Loucy (cell line): ENCODE measurements at regions not wholly inside any gene's neighbourhood (a gene's known extent, or its start where the extent isn't known, plus 50 kb on each side); places are given as distances from the start of the nearest gene placed in this dataset.

Experiments used
- H2AFZ ChIP-seq: fragments of 200-600 bp; sonication (generic); 2 replicates; pipeline ENCODE4 v1.6.0; 2016; ENCODE audit warnings: antibody characterized with exemption, mild to moderate bottlenecking, low read length, moderate library complexity
- H3F3A ChIP-seq: fragments of 200-600 bp; 2 replicates; pipeline ENCODE4 v1.6.0; 2016; ENCODE audit warnings: antibody characterized with exemption, low read depth, mild to moderate bottlenecking
- H3K27me3 ChIP-seq: fragments of 200-600 bp; sonication (generic); 2 replicates; pipeline ENCODE4 v1.6.1; 2014; ENCODE audit warnings: low read length, mild to moderate bottlenecking; ENCODE audit not compliant: insufficient read depth, poor library complexity, severe bottlenecking
- H3K36me3 ChIP-seq: fragments of 200-600 bp; sonication (generic); 2 replicates; pipeline ENCODE4 v1.6.1; 2016; ENCODE audit warnings: low read length; ENCODE audit not compliant: insufficient read depth
- H3K4me1 ChIP-seq: fragments of 200-600 bp; sonication (generic); 2 replicates; pipeline ENCODE4 v1.5.1; 2014; ENCODE audit warnings: low read length, mild to moderate bottlenecking; ENCODE audit not compliant: insufficient read depth, poor library complexity, severe bottlenecking
- H3K4me2 ChIP-seq: fragments of 200-600 bp; sonication (generic); 2 replicates; pipeline ENCODE4 v1.6.0; 2014; ENCODE audit warnings: antibody characterized with exemption, low read length, low read depth, mild to moderate bottlenecking; ENCODE audit not compliant: poor library complexity, severe bottlenecking
- H3K4me3 ChIP-seq: fragments of 200-600 bp; sonication (generic); 2 replicates; pipeline ENCODE4 v1.5.1; 2014; ENCODE audit warnings: low read length, mild to moderate bottlenecking, mixed read lengths; ENCODE audit not compliant: poor library complexity, severe bottlenecking
- H3K79me2 ChIP-seq: fragments of 200-600 bp; sonication (generic); 2 replicates; pipeline ENCODE4 v1.6.1; 2014; ENCODE audit warnings: low read length; ENCODE audit not compliant: insufficient read depth
- H3K9ac ChIP-seq: fragments of 200-600 bp; sonication (generic); 2 replicates; pipeline ENCODE4 v1.6.0; 2014; ENCODE audit warnings: mild to moderate bottlenecking, low read depth, low read length, moderate library complexity; ENCODE audit not compliant: poor library complexity, severe bottlenecking
- H3K9me2 ChIP-seq: fragments of 200-600 bp; sonication (generic); replicated peaks from 2 replicates; pipeline ENCODE4 v1.6.1; 2016; ENCODE audit warnings: low read depth, low read length, mixed read lengths
- H3K9me3 ChIP-seq: fragments of 200-600 bp; sonication (generic); 2 replicates; pipeline ENCODE4 v1.6.1; 2014; ENCODE audit warnings: mild to moderate bottlenecking, antibody characterized with exemption, low read length, low read depth; ENCODE audit not compliant: insufficient read depth
- H4K20me1 ChIP-seq: fragments of 200-600 bp; sonication (generic); 2 replicates; pipeline ENCODE4 v1.6.0; 2014; ENCODE audit warnings: antibody characterized with exemption, low read length, mild to moderate bottlenecking; ENCODE audit not compliant: insufficient read depth, poor library complexity, severe bottlenecking
- CTCF ChIP-seq: fragments of 200-600 bp; sonication (generic); conservative IDR thresholded peaks from 2 replicates; pipeline ENCODE4 v1.5.1; 2014; ENCODE audit warnings: mild to moderate bottlenecking, antibody characterized with exemption, low read length
- EZH2phosphoT487 ChIP-seq: fragments of 200-600 bp; IDR thresholded peaks from 2 replicates; pipeline ENCODE4 v1.6.1; 2018; ENCODE audit warnings: antibody characterized with exemption, mild to moderate bottlenecking, moderate library complexity, borderline replicate concordance

GRCh38 chr2:147211484-147211883, 633.3 kb upstream of the ACVR2A start:
- Histone ChIP-seq H3K36me3 (no peaks in the 10 kb centered on the region), H3F3A (no peaks in the 10 kb centered on the region), H3K4me3 (no peak overlapping the region), H3K4me2 (no peak overlapping the region), H4K20me1 (no peaks in the 10 kb centered on the region), H3K9ac (no peak overlapping the region), H3K9me2 (no peaks in the 10 kb centered on the region), H2AFZ (no peak overlapping the region), H3K4me1 (no peaks in the 10 kb centered on the region), H3K27me3 (no peaks in the 10 kb centered on the region), H3K9me3 (no peaks in the 10 kb centered on the region), H3K79me2 (no peaks in the 10 kb centered on the region)
- TF ChIP-seq CTCF, result no peak
- TF ChIP-seq EZH2phosphoT487, result no peak

GRCh38 chr2:147204102-147204501, 640.7 kb upstream of the ACVR2A start:
- H2AFZ ChIP-seq, result no peak overlapping the region
- H3K9me2 ChIP-seq, result no peaks in the 10 kb centered on the region
- H3K4me2 ChIP-seq, result no peak overlapping the region
- no peaks in the 10 kb centered on the region for H3K4me1 ChIP-seq
- no peaks in the 10 kb centered on the region for H3K36me3 ChIP-seq
- no peaks in the 10 kb centered on the region for H3F3A ChIP-seq
- no peak overlapping the region for H3K9ac ChIP-seq
- H3K9me3 ChIP-seq, result 0 out of 2 replicates have a peak, but pooled peaks cover 3% of the 10 kb centered on the region
- no peak overlapping the region for H3K4me3 ChIP-seq
- no peaks in the 10 kb centered on the region for H3K27me3 ChIP-seq
- no peaks in the 10 kb centered on the region for H4K20me1 ChIP-seq
- no peak for TF ChIP-seq EZH2phosphoT487
- TF ChIP-seq CTCF, result no peak
- H3K79me2 ChIP-seq, result no peaks in the 10 kb centered on the region

GRCh38 chr2:147198651-147199171, 646.1 kb upstream of the ACVR2A start:
- Histone ChIP-seq H2AFZ (no peak overlapping the region), H3K79me2 (no peaks in the 10 kb centered on the region), H3F3A (no peaks in the 10 kb centered on the region), H3K4me1 (no peaks in the 10 kb centered on the region), H3K9me3 (no peaks in the 10 kb centered on the region), H3K27me3 (no peaks in the 10 kb centered on the region), H4K20me1 (no peaks in the 10 kb centered on the region), H3K4me3 (no peak overlapping the region), H3K36me3 (no peaks in the 10 kb centered on the region), H3K9ac (no peak overlapping the region), H3K9me2 (no peaks in the 10 kb centered on the region), H3K4me2 (no peak overlapping the region)
- no peak for TF ChIP-seq EZH2phosphoT487
- no peak for TF ChIP-seq CTCF
